Lung (tissue), 11 donors: ENCODE measurements at regions not wholly inside any gene's neighbourhood (a gene's known extent, or its start where the extent isn't known, plus 50 kb on each side); places are given as distances from the start of the nearest gene placed in this dataset.

Experiments used
- ATAC-seq: fragments of 200-7000 bp; cut with Tn5 transposase; one replicate; pipeline ENCODE4 v1.9.1; 2020; ENCODE audit warnings: moderate number of reproducible peaks; ENCODE audit not compliant: insufficient read depth, low FRiP score
- DNase-seq, 3 donors: peaks; one replicate each; pipeline ENCODE4 v3.0.0-alpha.2; 2013 to 2017
- H3K27ac ChIP-seq, 2 donors: one replicate each; pipeline ENCODE4 v1.5.1; 2013; ENCODE audit warnings: mild to moderate bottlenecking in 2 of 2, moderate library complexity in 2 of 2, control low read depth in 1 of 2, inconsistent platforms in 1 of 2, low read depth in 1 of 2, low read length in 1 of 2
- H3K27me3 ChIP-seq, 3 donors: one replicate each; pipeline ENCODE4 v1.5.1; 2013; ENCODE audit warnings: low read length in 2 of 3; ENCODE audit not compliant: control insufficient read depth in 3 of 3, insufficient read depth in 3 of 3
- H3K36me3 ChIP-seq, 4 donors: one replicate each; pipeline ENCODE4 v1.5.1; 2013; ENCODE audit warnings: low read length in 4 of 4, mild to moderate bottlenecking in 1 of 4, moderate library complexity in 1 of 4; ENCODE audit not compliant: control insufficient read depth in 4 of 4, insufficient read depth in 4 of 4
- H3K4me1 ChIP-seq, 5 donors: one replicate each; pipeline ENCODE4 v1.5.1; 2013; ENCODE audit warnings: low read length in 5 of 5, mild to moderate bottlenecking in 2 of 5, moderate library complexity in 1 of 5; ENCODE audit not compliant: control insufficient read depth in 5 of 5, insufficient read depth in 5 of 5
- H3K4me3 ChIP-seq: one replicate; pipeline ENCODE4 v1.5.1; 2013; ENCODE audit warnings: mild to moderate bottlenecking, control low read depth, moderate library complexity
- H3K9ac ChIP-seq, 2 donors: one replicate each; pipeline ENCODE4 v1.5.1; 2013; ENCODE audit warnings: low read length in 2 of 2, control low read depth in 1 of 2; ENCODE audit not compliant: insufficient read depth in 1 of 2
- H3K9me3 ChIP-seq, 4 donors: one replicate each; pipeline ENCODE4 v1.5.1; 2013; ENCODE audit warnings: low read length in 3 of 4, mild to moderate bottlenecking in 1 of 4, moderate library complexity in 1 of 4; ENCODE audit not compliant: control insufficient read depth in 4 of 4, insufficient read depth in 3 of 4
- CTCF ChIP-seq: IDR thresholded peaks from 2 replicates; pipeline ENCODE4 v1.5.1; 2012; ENCODE audit warnings: mild to moderate bottlenecking; ENCODE audit errors: control extremely low read depth, extremely low read depth
- WGBS, 2 donors: extraction: QIAGEN DNeasy Blood & Tissue Kit; methylation state at CpG; one replicate each; pipeline ENCODE4 v1.1.7; 2013; 5-methylcytosine and 5-hydroxymethylcytosine counted together
- donor health status: control.
- donor health status: control.
- donor health status: Bipolar disorder and iron deficiency.
- donor health status: healthy.
- donor health status: DM: yes; HTN: yes; CAD: no.

GRCh38 chr21:14706712-14707510, 160.8 kb upstream of the SAMSN1 start:
- no peak for TF ChIP-seq CTCF
- no peaks in the 10 kb centered on the region for H3K9me3 ChIP-seq
- no peak overlapping the region for H3K27ac ChIP-seq
- H3K36me3 ChIP-seq = no peaks in the 10 kb centered on the region
- no peaks in the 10 kb centered on the region for H3K27me3 ChIP-seq
- DNase-seq = no peak
- no peak overlapping the region for H3K4me3 ChIP-seq
- H3K9ac ChIP-seq = no peak overlapping the region
- WGBS, 2 donors = 67 to 75% methylated on average over 7 of the region's 7 CpGs
- no peak for ATAC-seq
- no peaks in the 10 kb centered on the region for H3K4me1 ChIP-seq

DNA sequence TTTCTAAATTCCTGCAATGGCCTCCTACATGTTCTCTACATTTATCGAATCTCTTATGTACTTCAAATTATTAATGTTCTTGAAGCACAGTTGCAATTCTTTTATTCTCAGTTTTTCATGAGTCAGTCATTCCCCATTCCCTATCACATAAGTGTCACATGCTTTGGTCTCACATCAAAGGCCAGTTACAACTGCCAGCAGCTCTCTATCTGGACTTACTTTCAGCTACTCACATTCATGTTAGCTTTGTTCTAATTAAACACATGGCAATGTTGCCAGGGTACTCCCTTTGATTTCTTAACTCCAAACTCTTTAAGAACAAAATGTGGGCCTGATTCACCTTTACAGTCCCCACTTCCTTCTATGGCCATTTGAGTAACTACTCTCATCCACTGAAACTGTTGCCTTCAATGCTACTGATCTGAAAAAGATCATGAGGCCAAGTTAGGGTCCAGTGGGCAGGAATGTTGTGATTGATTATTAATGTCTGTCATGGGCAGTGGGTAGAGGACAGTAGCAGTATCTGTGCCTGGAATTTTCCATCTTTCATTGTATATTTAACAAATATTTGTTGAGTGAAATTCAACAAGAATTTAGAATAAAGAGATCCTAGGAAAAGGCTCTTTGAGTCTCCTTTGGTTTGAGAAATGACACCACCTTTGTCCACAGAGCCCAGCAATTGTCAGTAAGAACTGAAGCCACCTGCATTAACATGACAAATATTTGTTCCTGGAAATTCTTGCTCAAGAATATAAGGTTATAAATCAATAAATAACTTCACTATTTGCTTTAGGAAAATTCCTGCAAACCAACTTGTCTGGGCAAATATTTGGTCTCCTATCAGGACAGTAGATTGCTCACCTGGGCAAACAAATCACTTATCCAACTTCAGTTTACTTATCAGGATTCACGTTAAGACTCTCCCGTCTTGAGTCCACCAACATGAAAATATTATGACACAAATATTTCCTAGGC, 153.6 kb upstream of the SAMSN1 start:
- no peak overlapping the region for H3K27ac ChIP-seq
- H3K36me3 ChIP-seq = no peaks in the 10 kb centered on the region
- no peak for TF ChIP-seq CTCF
- H3K9me3 ChIP-seq = no peaks in the 10 kb centered on the region
- no peak for ATAC-seq
- peaks cover 0 to 8% (median 0%) of the 10 kb centered on the region in 3 donors for H3K27me3 ChIP-seq
- peak in 1 of 3 donors; percentile 50 for DNase-seq
- WGBS, 2 donors = 62 to 88% methylated on average over 3 of the region's 3 CpGs
- H3K9ac ChIP-seq = no peak overlapping the region
- no peaks in the 10 kb centered on the region for H3K4me1 ChIP-seq
- no peak overlapping the region for H3K4me3 ChIP-seq

DNA sequence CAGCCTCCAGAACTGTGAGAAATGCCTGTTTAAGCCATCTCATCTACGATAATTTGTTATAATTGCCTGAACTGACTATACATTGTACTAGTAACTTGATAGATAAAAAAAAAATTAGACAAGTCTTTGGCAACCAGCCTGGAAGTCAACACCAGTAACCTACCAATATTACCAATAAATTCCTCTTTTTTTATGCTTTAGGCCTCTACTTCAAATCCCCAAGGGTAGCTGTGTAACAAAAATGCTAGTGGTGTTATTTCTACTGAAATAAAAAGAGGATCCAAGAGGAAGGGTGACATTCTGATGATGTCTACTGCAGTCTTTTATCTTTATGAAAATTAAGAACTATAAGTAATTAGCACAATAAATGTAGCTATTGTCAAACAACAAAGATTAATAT, 151.7 kb upstream of the SAMSN1 start:
- Histone ChIP-seq H3K27me3 (peaks cover 0 to 17% (median 0%) of the 10 kb centered on the region in 3 donors), H3K4me3 (no peak overlapping the region), H3K9me3 (no peaks in the 10 kb centered on the region), H3K9ac (no peak overlapping the region), H3K36me3 (no peaks in the 10 kb centered on the region), H3K27ac (no peak overlapping the region), H3K4me1 (no peaks in the 10 kb centered on the region)
- DNase-seq (no peak), ATAC-seq (no peak)
- no peak for TF ChIP-seq CTCF
- WGBS, 2 donors = 95 to 96% methylated on average over 1 of the region's 1 CpG
